Activated B cell treated with CpG ODN at 0.5 μM for 24 hours (primary cell): ENCODE measurements at regions not wholly inside any gene's neighbourhood (a gene's known extent, or its start where the extent isn't known, plus 50 kb on each side); places are given as distances from the start of the nearest gene placed in this dataset.
"Not testable (repeated sequence)": the region's sequence is repeated elsewhere in the genome, so short reads cannot be mapped to it uniquely, and the experiment has no call there.

Experiments used
- ATAC-seq: fragments of 200-7000 bp; cut with Tn5 transposase; one replicate; pipeline ENCODE4 v1.10.0; 2021; ENCODE audit warnings: low read depth, mild to moderate bottlenecking, moderate library complexity
- CTCF ChIA-PET: fragments of 350-600 bp; sonication (Branson Sonifier 250); formaldehyde crosslinking; loops from one replicate; lab custom pipeline; 2021; ENCODE audit warnings: antibody characterized with exemption; lab: Charles Lee
- POLR2A ChIA-PET: fragments of 350-600 bp; sonication (Branson Sonifier 250); formaldehyde crosslinking; loops from one replicate; lab custom pipeline; 2021; ENCODE audit warnings: antibody characterized with exemption; lab: Charles Lee
- DNase-seq: peaks from one replicate; pipeline ENCODE4 v3.0.0; 2022
- H3K27ac Mint-ChIP-seq: one replicate; pipeline ENCODE4 v1.8.0; 2020; ENCODE audit warnings: mixed read lengths
- H3K27me3 Mint-ChIP-seq: one replicate; pipeline ENCODE4 v1.8.0; 2021; ENCODE audit warnings: mixed read lengths
- H3K36me3 Mint-ChIP-seq: one replicate; pipeline ENCODE4 v1.8.0; 2021; ENCODE audit warnings: low read depth, mixed read lengths
- H3K4me1 Mint-ChIP-seq: one replicate; pipeline ENCODE4 v1.8.0; 2021; ENCODE audit warnings: mixed read lengths
- H3K4me3 Mint-ChIP-seq: one replicate; pipeline ENCODE4 v1.8.0; 2020; ENCODE audit warnings: mild to moderate bottlenecking, mixed read lengths
- H3K9me3 Mint-ChIP-seq: one replicate; pipeline ENCODE4 v1.8.0; 2020; ENCODE audit warnings: mixed read lengths
- intact Hi-C: fragments of 100-400 bp; cut with micrococcal nuclease; formaldehyde crosslinking; loops from one replicate; pipeline ENCODE4 v1.15.1; 2024
- TF ChIP-seq, protein P1 (sequence below): fragments of 200-600 bp; IDR thresholded peaks from one replicate; pipeline ENCODE4 v1.8.0; 2022; ENCODE audit warnings: antibody characterized with exemption, mild to moderate bottlenecking

DNA sequence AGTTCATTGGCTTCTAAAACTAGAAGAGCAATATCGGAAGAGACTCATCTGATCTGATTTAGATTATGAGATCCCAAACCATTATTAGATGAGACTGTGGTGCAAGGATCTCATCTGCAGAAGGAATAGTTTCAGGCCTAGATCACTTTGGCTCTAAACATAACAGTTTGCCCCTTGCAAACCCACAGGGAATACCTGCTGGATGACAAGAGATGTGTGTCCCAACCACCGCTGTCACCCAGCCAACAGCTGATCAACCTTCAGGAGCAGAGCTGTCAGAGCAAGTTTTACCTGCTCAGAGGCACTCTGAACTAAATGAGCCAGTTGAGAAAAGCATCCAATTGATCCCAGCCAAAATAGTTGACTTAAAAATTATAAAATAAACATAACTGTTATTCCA is 64.0 kb upstream of the ST3GAL6 start:
- DNase-seq = no peak

DNA sequence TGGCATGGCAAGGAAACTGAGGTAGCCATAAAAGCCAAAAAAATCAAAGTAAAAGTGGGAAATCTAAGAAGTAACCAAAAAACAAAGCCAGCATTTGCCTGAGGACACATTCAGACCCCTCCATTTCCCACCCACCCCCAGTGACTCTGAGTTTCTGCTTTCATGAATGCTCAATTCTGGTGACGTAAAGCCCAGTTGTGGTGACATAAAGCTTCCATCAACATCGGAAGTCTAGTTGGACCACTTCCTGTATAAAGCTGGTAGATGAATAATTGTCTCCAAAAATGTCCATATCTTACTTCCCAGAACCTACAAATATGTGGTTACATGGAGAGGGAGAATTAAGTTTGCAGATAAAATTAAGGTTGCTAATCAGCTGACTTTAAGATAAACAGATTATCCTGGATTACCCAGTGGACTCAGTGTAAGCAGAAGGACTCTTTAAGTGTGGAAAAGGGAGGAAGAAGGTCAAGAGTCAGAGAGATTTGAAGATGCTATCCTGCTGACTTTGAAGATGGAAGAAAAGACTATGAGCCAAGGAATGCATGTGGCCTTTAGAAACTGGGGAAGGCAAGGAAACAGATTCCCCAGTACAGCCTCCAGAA is 62.0 kb upstream of the ST3GAL6 start:
- no peaks in the 10 kb centered on the region for H3K27me3 Mint-ChIP-seq
- H3K36me3 Mint-ChIP-seq = no peaks in the 10 kb centered on the region

More for the DNA sequence above, 64.0 kb upstream of the ST3GAL6 start:
- ATAC-seq = no peak
- Mint-ChIP-seq H3K27ac (no peak overlapping the region), H3K9me3 (no peaks in the 10 kb centered on the region), H3K4me3 (no peak overlapping the region), H3K36me3 (no peaks in the 10 kb centered on the region), H3K4me1 (no peaks in the 10 kb centered on the region), H3K27me3 (no peaks in the 10 kb centered on the region)
- CTCF ChIA-PET = no interaction called here
- POLR2A ChIA-PET = no interaction called here
- intact Hi-C loops = no loop called here
- TF ChIP-seq, protein P1, sequence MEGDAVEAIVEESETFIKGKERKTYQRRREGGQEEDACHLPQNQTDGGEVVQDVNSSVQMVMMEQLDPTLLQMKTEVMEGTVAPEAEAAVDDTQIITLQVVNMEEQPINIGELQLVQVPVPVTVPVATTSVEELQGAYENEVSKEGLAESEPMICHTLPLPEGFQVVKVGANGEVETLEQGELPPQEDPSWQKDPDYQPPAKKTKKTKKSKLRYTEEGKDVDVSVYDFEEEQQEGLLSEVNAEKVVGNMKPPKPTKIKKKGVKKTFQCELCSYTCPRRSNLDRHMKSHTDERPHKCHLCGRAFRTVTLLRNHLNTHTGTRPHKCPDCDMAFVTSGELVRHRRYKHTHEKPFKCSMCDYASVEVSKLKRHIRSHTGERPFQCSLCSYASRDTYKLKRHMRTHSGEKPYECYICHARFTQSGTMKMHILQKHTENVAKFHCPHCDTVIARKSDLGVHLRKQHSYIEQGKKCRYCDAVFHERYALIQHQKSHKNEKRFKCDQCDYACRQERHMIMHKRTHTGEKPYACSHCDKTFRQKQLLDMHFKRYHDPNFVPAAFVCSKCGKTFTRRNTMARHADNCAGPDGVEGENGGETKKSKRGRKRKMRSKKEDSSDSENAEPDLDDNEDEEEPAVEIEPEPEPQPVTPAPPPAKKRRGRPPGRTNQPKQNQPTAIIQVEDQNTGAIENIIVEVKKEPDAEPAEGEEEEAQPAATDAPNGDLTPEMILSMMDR = no peak

DNA sequence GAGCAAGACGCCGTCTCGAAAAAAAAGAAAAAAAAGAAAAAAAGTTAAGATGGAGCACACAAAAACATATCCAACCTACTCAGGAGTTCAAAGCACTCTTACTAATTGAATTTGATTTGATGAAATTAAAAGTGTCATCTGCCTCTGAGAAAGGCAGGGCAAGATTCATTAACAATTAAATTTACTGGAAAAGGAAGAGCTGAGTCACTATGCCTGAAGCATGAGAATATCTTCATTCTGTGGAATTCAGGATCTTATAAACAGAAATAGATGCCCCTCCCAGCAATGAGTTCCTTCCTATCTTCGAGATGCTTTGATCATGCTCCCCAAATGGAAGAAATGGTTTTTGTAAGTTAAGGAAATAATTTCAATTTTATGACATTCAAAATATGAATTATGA is 61.0 kb upstream of the ST3GAL6 start:
- Mint-ChIP-seq H3K27ac (no peak overlapping the region), H3K36me3 (no peaks in the 10 kb centered on the region), H3K4me1 (no peaks in the 10 kb centered on the region), H3K9me3 (no peaks in the 10 kb centered on the region), H3K4me3 (no peak overlapping the region), H3K27me3 (no peaks in the 10 kb centered on the region)
- ChIA-PET CTCF (no interaction called here), POLR2A (no interaction called here)
- intact Hi-C loops = no loop called here
- DNase-seq = no peak
- TF ChIP-seq, protein P1 = no peak
- ATAC-seq = no peak

More for the DNA sequence above, 62.0 kb upstream of the ST3GAL6 start:
- no peaks in the 10 kb centered on the region for H3K9me3 Mint-ChIP-seq
- no peak overlapping the region for H3K4me3 Mint-ChIP-seq
- H3K27ac Mint-ChIP-seq = no peak overlapping the region
- POLR2A ChIA-PET = no interaction called here
- no peak for ATAC-seq
- TF ChIP-seq, protein P1 = no peak
- H3K4me1 Mint-ChIP-seq = no peaks in the 10 kb centered on the region
- DNase-seq = no peak
- CTCF ChIA-PET = no interaction called here
- intact Hi-C loops = no loop called here

DNA sequence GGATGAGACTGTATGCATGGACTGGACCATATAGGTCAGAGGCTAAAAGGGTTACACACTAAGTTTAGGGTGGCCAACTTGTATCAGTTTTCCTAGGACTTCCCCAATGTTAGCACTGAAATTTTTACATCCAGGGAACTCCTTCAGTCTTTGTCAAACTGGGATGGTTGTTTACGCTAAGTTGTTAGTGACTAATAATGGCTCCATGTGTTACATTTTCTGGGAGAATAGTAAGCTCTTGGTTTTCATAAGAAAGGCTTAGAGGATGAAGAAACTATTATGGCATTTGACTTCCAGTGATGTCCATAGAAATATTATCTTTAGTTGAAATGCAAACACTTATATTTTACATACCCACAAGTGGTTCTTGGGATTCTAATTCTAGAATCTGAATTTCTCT is 57.9 kb upstream of the ST3GAL6 start:
- Mint-ChIP-seq H3K9me3 (no peaks in the 10 kb centered on the region), H3K27me3 (no peaks in the 10 kb centered on the region), H3K4me3 (no peak overlapping the region), H3K36me3 (no peaks in the 10 kb centered on the region), H3K27ac (no peak overlapping the region), H3K4me1 (no peaks in the 10 kb centered on the region)
- ChIA-PET POLR2A (no interaction called here), CTCF (no interaction called here)
- no peak for DNase-seq
- intact Hi-C loops = no loop called here
- TF ChIP-seq, protein P1 = no peak
- no peak for ATAC-seq

DNA sequence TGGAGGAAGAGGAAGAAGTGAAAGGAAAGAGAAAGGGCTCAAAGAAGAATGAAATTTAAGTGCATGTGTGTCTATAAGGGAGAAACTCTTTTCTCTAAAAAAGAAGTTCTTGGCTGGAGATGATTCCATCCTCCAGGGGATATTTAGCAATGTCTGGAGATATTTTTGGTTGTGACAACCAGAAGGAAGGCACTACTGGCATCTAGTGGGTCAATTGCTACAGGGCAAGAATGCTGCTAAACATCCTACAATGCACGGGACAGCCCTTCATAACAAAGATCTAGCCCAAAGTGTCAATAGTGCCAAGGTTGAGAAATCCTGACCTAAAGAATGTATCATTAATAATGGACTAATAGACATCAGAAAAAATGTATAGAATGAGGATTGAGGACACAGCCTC is 57.4 kb upstream of the ST3GAL6 start:
- POLR2A ChIA-PET = no interaction called here
- ATAC-seq (no peak), DNase-seq (no peak)
- TF ChIP-seq, protein P1 = no peak
- Mint-ChIP-seq H3K4me1 (no peaks in the 10 kb centered on the region), H3K9me3 (no peaks in the 10 kb centered on the region), H3K36me3 (no peaks in the 10 kb centered on the region), H3K27me3 (no peaks in the 10 kb centered on the region), H3K27ac (no peak overlapping the region), H3K4me3 (no peak overlapping the region)
- intact Hi-C loops = no loop called here
- CTCF ChIA-PET = no interaction called here

DNA sequence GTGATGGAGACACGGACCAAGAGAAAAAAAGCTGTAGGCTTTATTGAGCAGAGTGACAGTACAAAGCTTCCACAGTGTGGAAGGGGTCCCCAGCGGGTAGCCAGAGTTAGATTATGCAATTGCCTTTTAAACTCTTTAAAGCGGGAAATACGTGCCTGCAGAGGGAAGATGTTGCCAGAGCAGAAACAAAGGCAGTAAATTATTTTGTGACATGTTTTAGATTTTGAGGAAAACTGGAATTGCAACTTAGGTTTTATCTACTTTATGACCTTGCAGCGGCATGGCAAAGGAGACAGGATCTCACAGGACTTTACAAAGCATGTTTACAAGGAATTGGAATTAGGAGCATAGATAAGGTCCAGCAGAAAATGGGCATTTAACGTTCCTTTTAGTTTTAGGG is 54.5 kb upstream of the ST3GAL6 start:
- intact Hi-C loops, ATAC-seq, H3K27ac Mint-ChIP-seq, H3K9me3 Mint-ChIP-seq, H3K36me3 Mint-ChIP-seq, POLR2A ChIA-PET, H3K4me1 Mint-ChIP-seq, H3K27me3 Mint-ChIP-seq, H3K4me3 Mint-ChIP-seq, CTCF ChIA-PET, DNase-seq: not testable (repeated sequence)
